Fibroblast of skin of right biceps (primary cell): ENCODE measurements at regions not wholly inside any gene's neighbourhood (a gene's known extent, or its start where the extent isn't known, plus 50 kb on each side); places are given as distances from the start of the nearest gene placed in this dataset.
"Not testable (repeated sequence)": the region's sequence is repeated elsewhere in the genome, so short reads cannot be mapped to it uniquely, and the experiment has no call there.

Experiments used
- DNase-seq: peaks from one replicate; pipeline ENCODE4 v3.0.0-alpha.2; 2013

- DNase-seq, result no peak
These were observed 364.1 kb downstream of the TMEM38B start for GRCh38 chr9:106058460-106058859.

DNA sequence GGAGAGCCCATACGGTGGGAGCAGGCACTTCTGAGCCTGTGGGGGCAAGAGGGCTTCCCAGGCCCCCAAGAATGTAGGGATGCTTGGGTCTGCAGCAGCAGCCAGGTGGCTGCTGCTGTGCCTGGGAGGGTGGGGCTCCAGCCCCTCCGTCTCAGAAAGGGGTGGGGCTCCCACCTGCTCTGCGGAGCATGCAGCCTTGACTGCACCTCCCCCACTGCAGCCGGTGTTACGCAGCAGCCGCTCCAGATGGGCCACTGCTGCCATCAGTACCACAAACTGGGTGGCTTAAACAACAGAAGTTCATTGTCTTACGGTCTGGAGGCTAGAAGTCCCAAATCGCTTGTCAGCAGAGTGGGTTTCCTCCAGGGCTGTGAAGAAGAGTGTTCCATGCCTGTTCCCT, 365.5 kb downstream of the TMEM38B start:
- DNase-seq, result no peak

DNA sequence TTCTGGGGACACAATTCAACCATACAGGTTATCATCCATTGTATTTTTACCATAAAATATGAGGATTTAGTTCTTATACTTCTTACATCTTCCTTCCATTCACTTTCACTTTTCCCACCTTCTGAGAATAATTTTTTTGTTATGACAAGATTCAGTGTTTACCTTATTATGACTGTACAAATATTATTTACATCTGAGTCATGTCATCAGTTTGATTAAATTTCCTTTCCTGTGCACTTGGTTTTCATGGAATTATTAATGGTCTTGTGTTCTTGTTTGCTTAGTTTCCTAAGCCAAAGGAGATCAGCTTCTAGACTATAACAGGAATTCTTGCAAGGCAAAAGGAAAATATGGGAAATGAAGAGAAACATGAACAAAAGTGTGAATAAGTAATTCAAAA, 366.5 kb downstream of the TMEM38B start:
- DNase-seq, result no peak

GRCh38 chr9:106062250-106062649, 367.9 kb downstream of the TMEM38B start:
- DNase-seq, result no peak

- peak; percentile 76 for DNase-seq
These were observed 370.8 kb downstream of the TMEM38B start for GRCh38 chr9:106065136-106065535.

DNA sequence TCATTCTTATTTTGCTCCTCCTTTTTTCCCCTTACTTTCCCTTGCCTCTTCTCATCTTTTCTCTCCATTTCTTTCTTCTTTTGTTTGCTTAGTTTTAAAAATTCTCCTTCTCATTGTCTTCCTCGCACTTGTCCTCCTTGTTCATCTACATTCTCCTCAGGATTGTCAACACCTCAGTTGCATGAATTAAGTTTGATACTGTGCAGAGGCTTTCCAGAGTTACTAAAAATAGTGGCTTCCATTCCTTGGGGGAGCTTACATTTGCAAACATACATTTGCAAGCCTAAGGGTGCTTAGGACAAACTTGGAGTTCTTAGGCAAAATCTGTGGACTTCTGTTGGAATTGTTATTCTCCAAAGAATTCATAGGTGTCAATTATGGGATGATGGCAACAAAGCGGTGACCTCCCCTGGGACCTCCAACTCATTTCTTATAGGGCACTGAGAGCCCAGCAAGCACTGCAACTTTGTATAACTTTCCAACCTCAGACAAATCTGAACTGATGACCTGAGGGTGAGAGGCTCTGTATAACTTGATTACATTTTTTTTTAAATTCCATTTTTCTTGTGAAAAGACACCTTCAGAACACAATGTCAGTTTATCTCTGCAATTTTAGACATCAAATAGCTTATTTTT, 371.4 kb downstream of the TMEM38B start:
- no peak for DNase-seq

DNA sequence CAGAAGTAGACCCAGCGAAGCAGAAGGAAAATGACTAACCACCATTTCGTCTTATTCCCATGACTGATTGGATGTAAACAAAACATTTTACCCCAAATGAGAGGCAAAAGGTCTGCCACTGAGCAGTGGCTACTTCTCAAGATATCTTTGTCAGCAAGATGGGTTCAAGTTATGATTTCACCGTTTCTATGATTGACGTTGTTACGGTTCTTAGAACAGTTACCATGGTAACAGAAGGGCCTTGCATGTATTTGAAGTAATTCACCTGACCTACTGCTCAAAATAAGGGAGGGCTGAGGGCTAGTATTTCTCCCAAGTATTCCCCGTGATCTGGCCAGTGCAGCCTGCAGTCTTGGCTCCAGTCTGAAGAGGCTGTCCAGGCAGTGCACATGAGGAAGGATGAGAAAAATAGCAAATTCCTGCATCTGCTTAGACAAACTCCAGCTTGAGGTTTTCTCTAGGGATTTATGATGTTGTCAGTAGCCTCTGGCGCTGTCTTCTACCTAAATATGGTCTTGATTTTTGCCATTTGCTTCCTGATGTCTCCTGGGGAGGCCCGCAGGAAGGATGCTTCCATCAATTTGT, 372.7 kb downstream of the TMEM38B start:
- no peak for DNase-seq

- DNase-seq, result peak; percentile 47
These were observed 374.9 kb downstream of the TMEM38B start for GRCh38 chr9:106069241-106069640.

DNA sequence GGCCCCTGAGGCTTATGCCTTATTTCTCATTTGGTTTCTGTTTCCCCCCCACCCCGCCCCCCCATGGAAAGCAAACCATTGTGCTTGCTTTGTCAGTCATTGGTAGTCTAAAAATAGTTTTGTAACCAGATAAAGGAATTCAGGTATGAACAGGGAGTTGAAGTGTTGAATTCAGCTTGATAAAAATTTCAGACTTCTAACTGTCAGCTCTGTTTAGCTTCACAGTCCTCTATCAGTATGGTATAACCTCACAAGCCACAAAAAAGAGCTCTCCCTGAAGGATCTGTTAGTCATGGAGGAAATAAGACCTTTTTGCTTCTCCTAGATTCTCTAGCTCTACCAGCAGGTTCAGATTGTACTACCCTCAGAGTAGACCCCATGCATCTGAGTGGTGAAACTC, 378.1 kb downstream of the TMEM38B start:
- DNase-seq, result peak; percentile 31

DNA sequence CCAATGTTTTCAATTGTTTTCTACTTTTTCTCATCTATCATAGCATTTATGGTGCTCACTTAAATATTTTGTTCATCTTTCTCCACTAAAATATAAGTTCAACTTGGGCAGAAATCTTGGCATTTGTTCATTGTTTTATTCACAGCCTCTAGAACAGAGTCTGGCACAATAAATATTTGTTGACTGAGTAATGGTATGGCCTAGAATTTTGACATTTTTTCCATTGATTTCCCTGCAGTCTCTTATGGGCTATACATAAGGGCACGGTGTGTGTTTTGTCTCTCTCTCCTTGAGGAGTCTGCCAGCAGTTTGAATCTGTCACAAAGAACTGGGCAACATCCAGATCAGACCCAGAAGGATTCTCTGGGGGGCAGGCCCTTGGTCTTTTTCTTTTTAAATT, 379.7 kb downstream of the TMEM38B start:
- peak; percentile 14 for DNase-seq

- peak; percentile 85 for DNase-seq
These were observed 381.1 kb downstream of the TMEM38B start for GRCh38 chr9:106075236-106075959.

DNA sequence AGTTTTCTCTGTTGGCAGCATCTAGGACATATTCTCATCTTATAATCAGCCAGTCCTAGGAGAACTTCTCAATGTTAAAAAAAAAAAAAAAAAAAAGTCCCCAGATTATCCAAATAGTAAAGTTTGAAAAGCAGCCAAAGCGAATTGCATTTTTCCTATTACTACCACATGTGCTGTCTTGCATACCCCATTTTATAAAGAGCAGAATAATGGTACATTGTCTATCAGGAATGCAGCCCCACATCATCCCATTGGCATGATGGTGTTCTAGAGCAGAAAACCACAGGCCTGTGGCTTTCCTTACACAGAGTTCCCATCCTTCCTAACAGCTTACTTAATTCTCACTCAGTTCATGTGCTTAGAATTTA, 381.6 kb downstream of the TMEM38B start:
- peak; percentile 99 for DNase-seq

- no peak for DNase-seq
These were observed 382.4 kb downstream of the TMEM38B start for GRCh38 chr9:106076711-106077110.

DNA sequence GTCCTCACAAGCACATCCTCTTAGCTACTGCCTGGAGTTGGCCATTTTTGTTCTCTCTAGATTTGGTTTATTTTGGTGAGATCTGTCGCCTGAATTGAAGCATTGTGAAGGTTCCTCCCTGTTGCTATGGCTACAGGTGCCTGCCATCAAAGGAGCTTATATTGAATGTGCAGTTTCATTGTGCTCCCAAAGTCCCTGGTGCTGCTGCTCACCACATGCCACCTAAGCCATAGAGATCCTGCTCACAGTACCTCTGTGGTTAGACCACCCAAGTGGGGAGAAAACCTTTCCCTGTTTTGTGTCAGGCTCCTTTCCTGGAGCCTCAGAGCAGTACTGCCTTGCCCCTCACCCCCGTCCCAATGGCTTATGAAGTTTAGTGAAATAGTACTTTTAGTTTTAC, 383.4 kb downstream of the TMEM38B start:
- no peak for DNase-seq

DNA sequence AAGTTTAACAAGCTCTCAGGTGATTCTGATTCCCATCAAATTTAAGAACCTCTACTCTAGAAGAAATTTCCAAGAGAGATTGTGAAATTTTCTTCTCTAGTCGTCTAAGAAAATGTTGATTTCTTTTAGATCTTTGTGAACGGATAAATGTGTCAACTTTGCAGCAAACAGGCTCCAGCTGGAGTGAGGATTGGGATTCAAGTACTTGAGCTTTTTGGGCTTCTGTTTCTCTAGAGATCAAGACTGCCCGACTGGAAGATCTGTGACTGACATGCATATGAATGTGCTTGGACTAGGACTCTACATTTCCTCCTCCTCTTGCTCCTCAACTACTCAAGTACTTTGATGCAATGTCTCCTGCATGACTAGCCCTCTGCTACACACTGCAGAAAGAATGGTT, 388.3 kb downstream of the TMEM38B start:
- DNase-seq, result no peak

GRCh38 chr9:106084702-106085101, 390.4 kb downstream of the TMEM38B start:
- DNase-seq, result no peak

GRCh38 chr9:106085479-106085878, 391.1 kb downstream of the TMEM38B start:
- no peak for DNase-seq

- no peak for DNase-seq
These were observed 397.7 kb downstream of the TMEM38B start for GRCh38 chr9:106092083-106092482.

GRCh38 chr9:106102821-106103220, 408.5 kb downstream of the TMEM38B start:
- DNase-seq, result no peak

- DNase-seq, result no peak
These were observed 410.5 kb downstream of the TMEM38B start for GRCh38 chr9:106104887-106105286.

- no peak for DNase-seq
These were observed 412.1 kb downstream of the TMEM38B start for GRCh38 chr9:106106396-106106795.

- DNase-seq, result no peak
These were observed 413.4 kb downstream of the TMEM38B start for GRCh38 chr9:106107716-106108115.

DNA sequence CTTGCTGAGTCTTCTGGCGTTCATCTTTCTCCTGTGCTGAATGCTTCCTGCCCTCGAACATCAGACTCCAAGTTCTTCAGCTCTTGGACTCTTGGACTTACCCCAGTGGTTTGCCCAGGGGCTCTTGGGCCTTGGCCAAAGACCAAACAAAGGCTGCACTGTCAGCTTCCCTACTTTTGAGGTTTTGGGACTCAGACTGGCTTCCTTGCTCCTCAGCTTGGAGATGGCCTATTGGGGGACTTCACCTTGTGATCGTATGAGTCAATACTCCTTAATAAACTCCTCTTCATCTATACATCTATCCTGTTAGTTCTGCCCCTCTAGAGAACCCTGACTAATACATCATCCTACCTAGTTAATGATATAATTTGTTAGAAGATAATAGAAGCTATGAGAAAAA, 415.4 kb downstream of the TMEM38B start:
- DNase-seq, result not testable (repeated sequence)

DNA sequence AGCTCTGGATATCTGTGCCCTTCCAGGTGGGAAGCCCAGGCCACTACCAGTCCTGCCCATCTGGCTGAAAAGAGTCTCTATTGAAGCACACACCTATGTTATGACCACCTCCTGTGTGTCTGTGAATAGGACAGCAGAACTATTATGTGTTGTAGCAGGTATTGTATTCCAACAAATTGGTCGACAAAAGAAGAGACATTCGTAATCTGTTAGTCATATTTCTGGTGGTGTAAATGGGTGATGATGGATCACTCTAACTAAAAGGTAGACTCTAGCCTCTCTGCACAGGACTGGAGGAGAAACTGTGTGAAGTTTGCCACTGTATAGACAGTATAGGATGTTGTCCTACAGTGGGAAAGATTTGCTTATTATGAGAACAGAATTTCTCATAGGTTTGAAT, 416.1 kb downstream of the TMEM38B start:
- no peak for DNase-seq
